Astrocyte of the cerebellum (primary cell): ENCODE measurements at regions not wholly inside any gene's neighbourhood (a gene's known extent, or its start where the extent isn't known, plus 50 kb on each side); places are given as distances from the start of the nearest gene placed in this dataset.

Experiments used
- DNase-seq: peaks from one replicate; pipeline ENCODE4 v3.0.0-alpha.2; 2011; ENCODE audit warnings: low read depth
- H3K4me3 ChIP-seq: 2 replicates; pipeline ENCODE4 v1.5.1; 2011; ENCODE audit warnings: mild to moderate bottlenecking, low read depth, low read length, moderate library complexity
- in situ Hi-C: cut with HindIII; loops from 2 replicates; pipeline ENCODE4 v1.10.0; 2017; ENCODE audit warnings: low sequenced_read_pairs
- TF ChIP-seq, protein P1 (sequence below): IDR thresholded peaks from 2 replicates; pipeline ENCODE4 v1.5.1; 2012; ENCODE audit warnings: low read length, low read depth, moderate library complexity, mild to moderate bottlenecking; ENCODE audit errors: missing control alignments

DNA sequence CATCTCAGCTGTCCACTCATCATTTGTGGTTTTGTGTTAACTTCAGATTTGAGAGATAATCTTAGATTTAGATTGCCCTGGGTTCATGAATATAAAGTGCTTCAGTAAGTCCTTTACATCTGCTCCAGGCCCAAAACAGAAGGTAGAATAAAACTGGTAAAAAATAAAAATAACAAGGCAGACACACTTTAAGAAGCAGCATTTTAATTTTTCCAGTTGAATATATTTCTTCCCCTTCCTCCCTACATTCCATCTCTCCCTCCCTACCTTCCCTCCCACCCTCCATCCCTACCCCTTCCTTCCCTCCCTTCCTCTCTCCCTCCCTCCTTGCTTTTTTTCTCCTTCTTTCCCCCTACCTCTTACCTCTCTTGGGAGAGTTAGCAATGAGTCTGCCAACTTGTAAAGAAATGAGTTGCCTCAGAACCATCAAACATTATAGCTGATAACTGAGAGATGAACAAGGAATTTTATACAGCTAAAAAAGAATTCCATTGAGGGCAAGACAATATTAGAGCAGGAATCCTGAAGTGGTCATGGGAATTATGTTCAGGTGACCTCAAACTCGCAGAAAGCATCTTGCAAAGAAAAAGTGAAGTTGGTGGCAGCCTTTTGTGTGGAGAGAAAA, 145.0 kb upstream of the SOX4 start:
- in situ Hi-C loops: no loop called here
- TF ChIP-seq, protein P1, sequence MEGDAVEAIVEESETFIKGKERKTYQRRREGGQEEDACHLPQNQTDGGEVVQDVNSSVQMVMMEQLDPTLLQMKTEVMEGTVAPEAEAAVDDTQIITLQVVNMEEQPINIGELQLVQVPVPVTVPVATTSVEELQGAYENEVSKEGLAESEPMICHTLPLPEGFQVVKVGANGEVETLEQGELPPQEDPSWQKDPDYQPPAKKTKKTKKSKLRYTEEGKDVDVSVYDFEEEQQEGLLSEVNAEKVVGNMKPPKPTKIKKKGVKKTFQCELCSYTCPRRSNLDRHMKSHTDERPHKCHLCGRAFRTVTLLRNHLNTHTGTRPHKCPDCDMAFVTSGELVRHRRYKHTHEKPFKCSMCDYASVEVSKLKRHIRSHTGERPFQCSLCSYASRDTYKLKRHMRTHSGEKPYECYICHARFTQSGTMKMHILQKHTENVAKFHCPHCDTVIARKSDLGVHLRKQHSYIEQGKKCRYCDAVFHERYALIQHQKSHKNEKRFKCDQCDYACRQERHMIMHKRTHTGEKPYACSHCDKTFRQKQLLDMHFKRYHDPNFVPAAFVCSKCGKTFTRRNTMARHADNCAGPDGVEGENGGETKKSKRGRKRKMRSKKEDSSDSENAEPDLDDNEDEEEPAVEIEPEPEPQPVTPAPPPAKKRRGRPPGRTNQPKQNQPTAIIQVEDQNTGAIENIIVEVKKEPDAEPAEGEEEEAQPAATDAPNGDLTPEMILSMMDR: no peak
- no peak overlapping the region for H3K4me3 ChIP-seq
- no peak for DNase-seq

DNA sequence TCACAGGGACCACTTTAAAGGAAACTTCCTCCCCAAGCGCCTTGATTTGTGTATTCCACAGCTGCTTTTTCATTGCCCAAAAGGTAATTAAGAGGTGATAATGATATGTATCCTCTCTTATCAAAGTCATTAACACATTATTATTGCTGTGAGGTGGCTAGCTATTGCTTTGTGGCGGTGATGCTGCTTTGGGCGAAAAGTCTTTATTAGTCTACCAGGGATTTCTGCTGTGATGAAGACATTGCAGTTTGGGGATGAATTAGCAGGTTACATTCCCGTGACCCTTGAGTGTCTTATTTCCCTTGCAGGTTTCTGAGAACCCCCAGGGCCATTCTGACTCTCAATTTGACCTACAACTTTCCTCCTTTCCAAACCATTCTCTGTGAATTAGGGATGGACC, 143.4 kb upstream of the SOX4 start:
- H3K4me3 ChIP-seq: no peak overlapping the region
- TF ChIP-seq, protein P1: no peak
- in situ Hi-C loops: no loop called here
- DNase-seq: no peak

DNA sequence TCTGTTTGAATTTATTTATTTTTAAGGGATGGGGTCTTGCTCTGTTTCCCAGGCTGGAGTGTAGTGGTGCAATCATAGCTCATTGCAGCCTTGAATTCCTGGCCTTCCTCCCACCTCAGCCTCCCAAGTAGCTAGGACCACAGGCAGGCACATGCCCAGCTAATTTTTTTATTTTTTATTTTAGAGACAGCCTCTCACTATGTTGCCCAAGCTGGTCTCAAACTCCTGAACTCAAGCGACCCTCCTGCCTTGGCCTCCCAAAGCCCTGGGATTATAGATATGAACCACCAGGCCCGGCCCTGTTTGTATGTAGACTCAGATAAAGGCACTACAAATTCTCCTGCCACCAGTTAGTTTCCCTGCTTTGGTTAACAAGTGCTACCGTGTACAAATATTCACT, 142.9 kb upstream of the SOX4 start:
- no peak for DNase-seq
- in situ Hi-C loops: no loop called here
- H3K4me3 ChIP-seq: no peak overlapping the region
- TF ChIP-seq, protein P1: no peak

DNA sequence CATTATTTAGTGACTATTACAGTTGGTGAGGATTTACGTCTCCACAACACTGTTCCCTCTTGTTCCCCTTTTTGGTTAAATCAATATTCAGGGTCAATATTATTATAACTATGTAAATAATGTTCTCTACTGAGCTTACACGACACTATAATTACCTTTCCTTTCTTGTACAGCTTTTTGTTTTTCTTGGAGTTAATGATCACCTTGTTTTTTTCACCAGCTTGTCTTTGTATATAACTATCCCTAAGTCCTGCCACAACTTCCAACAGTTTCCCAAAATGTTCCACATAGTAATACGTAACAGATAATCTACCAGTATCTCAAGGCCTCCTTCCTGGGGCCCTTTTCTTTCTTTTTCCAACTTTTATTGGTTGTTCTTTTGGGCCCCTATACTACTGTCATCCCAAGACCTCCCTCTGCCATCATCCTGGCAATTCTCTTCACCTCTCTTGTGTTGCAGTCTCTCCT, 142.0 kb upstream of the SOX4 start:
- no peak for DNase-seq
- H3K4me3 ChIP-seq: no peak overlapping the region
- in situ Hi-C loops: no loop called here
- TF ChIP-seq, protein P1: no peak

DNA sequence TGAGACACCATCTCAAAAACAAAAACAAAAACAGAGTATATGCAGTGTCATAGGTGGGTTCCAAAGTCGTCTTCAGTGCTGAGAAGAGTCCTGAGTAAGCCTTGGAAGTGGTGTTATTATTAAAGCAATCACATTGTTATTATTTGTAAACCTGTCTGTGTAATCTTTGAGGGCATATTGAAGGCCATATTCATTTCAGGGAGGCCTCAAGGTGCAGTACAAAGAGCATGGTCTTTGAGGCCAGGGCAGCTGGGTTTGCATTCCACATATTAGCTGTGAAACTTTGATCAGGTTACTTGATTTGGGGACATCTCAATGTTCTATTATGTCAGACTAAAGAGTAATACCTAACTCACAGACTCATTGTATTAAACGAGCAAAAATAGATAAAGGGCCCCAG, 139.3 kb upstream of the SOX4 start:
- TF ChIP-seq, protein P1: no peak
- in situ Hi-C loops: no loop called here
- H3K4me3 ChIP-seq: no peak overlapping the region
- no peak for DNase-seq

DNA sequence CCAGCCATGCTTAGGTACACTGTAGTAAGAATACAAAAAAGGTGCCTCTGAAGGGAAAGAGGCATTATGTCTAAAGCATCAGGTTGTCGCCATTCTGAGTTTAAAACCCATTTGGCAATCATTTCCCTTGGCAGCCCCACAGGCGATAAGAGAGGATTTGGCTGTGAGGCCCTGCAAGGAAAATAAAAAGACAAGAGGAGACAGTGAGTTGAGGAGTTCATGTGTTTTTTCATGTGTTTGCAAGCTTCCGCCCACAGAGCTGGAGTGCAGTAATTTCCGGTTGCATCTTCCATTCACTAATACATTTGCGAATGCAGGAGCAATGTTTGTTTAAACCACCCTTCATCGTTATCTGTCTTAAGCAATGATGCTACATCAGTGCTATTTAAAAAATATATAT, 138.5 kb upstream of the SOX4 start:
- H3K4me3 ChIP-seq: no peak overlapping the region
- TF ChIP-seq, protein P1: no peak
- in situ Hi-C loops: no loop called here
- no peak for DNase-seq
